ENCODE measurements at regions not wholly inside any gene's neighbourhood (a gene's known extent, or its start where the extent isn't known, plus 50 kb on each side); places are given as distances from the start of the nearest gene placed in this dataset.

- H3K4me3 ChIP-seq (ENCODE audit: low read length) = no peak overlapping the region
- DNase-seq (ENCODE audit: low read depth) = peak; percentile 77
- no peak for TF ChIP-seq CTCF (IDR thresholded peaks at IDR 0.05; ENCODE audit: insufficient read depth, low read depth, low read length, missing control alignments)
Measured at GRCh38 chr11:23236826-23237555, 376.7 kb upstream of the CCDC179 start.

GRCh38 chr11:23252426-23252825 lies 392.2 kb upstream of the CCDC179 start:
- peak; percentile 39 for DNase-seq (ENCODE audit: low read depth)
- H3K4me3 ChIP-seq (ENCODE audit: low read length) = no peak overlapping the region
- TF ChIP-seq CTCF (IDR thresholded peaks at IDR 0.05; ENCODE audit: insufficient read depth, low read depth, low read length, missing control alignments) = no peak

- DNase-seq (ENCODE audit: low read depth) = no peak
- H3K4me3 ChIP-seq (ENCODE audit: low read length) = no peak overlapping the region
- no peak for TF ChIP-seq CTCF (IDR thresholded peaks at IDR 0.05; ENCODE audit: insufficient read depth, low read depth, low read length, missing control alignments)
Measured at GRCh38 chr11:23257088-23257487, 396.8 kb upstream of the CCDC179 start.

GRCh38 chr11:23257556-23257955 lies 397.3 kb upstream of the CCDC179 start:
- DNase-seq (ENCODE audit: low read depth) = no peak
- no peak for TF ChIP-seq CTCF (IDR thresholded peaks at IDR 0.05; ENCODE audit: insufficient read depth, low read depth, low read length, missing control alignments)
- no peak overlapping the region for H3K4me3 ChIP-seq (ENCODE audit: low read length)

- TF ChIP-seq CTCF (IDR thresholded peaks at IDR 0.05; ENCODE audit: insufficient read depth, low read depth, low read length, missing control alignments) = no peak
- DNase-seq (ENCODE audit: low read depth) = no peak
- no peak overlapping the region for H3K4me3 ChIP-seq (ENCODE audit: low read length)
Measured at GRCh38 chr11:23263466-23263865, 403.2 kb upstream of the CCDC179 start.

- peak; percentile 49 for DNase-seq (ENCODE audit: low read depth)
- no peak overlapping the region for H3K4me3 ChIP-seq (ENCODE audit: low read length)
- no peak for TF ChIP-seq CTCF (IDR thresholded peaks at IDR 0.05; ENCODE audit: insufficient read depth, low read depth, low read length, missing control alignments)
Measured at GRCh38 chr11:23272095-23272494, 411.8 kb upstream of the CCDC179 start.

- no peak for TF ChIP-seq CTCF (IDR thresholded peaks at IDR 0.05; ENCODE audit: insufficient read depth, low read depth, low read length, missing control alignments)
- peak; percentile 71 for DNase-seq (ENCODE audit: low read depth)
Measured at GRCh38 chr11:23278121-23278520, 417.8 kb upstream of the CCDC179 start.

More at GRCh38 chr11:23278121-23278520, 417.8 kb upstream of the CCDC179 start:
- H3K4me3 ChIP-seq (ENCODE audit: low read length) = no peak overlapping the region
